Loucy (cell line): ENCODE measurements at regions not wholly inside any gene's neighbourhood (a gene's known extent, or its start where the extent isn't known, plus 50 kb on each side); places are given as distances from the start of the nearest gene placed in this dataset.

ENCODE experiments used
- H2AFZ ChIP-seq: fragments of 200-600 bp; sonication (generic); 2 replicates; pipeline ENCODE4 v1.6.0; 2016; ENCODE audit warnings: antibody characterized with exemption, mild to moderate bottlenecking, low read length, moderate library complexity
- H3F3A ChIP-seq: fragments of 200-600 bp; 2 replicates; pipeline ENCODE4 v1.6.0; 2016; ENCODE audit warnings: antibody characterized with exemption, low read depth, mild to moderate bottlenecking
- H3K27me3 ChIP-seq: fragments of 200-600 bp; sonication (generic); 2 replicates; pipeline ENCODE4 v1.6.1; 2014; ENCODE audit warnings: low read length, mild to moderate bottlenecking; ENCODE audit not compliant: insufficient read depth, poor library complexity, severe bottlenecking
- H3K36me3 ChIP-seq: fragments of 200-600 bp; sonication (generic); 2 replicates; pipeline ENCODE4 v1.6.1; 2016; ENCODE audit warnings: low read length; ENCODE audit not compliant: insufficient read depth
- H3K4me1 ChIP-seq: fragments of 200-600 bp; sonication (generic); 2 replicates; pipeline ENCODE4 v1.5.1; 2014; ENCODE audit warnings: low read length, mild to moderate bottlenecking; ENCODE audit not compliant: insufficient read depth, poor library complexity, severe bottlenecking
- H3K4me2 ChIP-seq: fragments of 200-600 bp; sonication (generic); 2 replicates; pipeline ENCODE4 v1.6.0; 2014; ENCODE audit warnings: antibody characterized with exemption, low read length, low read depth, mild to moderate bottlenecking; ENCODE audit not compliant: poor library complexity, severe bottlenecking
- H3K4me3 ChIP-seq: fragments of 200-600 bp; sonication (generic); 2 replicates; pipeline ENCODE4 v1.5.1; 2014; ENCODE audit warnings: low read length, mild to moderate bottlenecking, mixed read lengths; ENCODE audit not compliant: poor library complexity, severe bottlenecking
- H3K79me2 ChIP-seq: fragments of 200-600 bp; sonication (generic); 2 replicates; pipeline ENCODE4 v1.6.1; 2014; ENCODE audit warnings: low read length; ENCODE audit not compliant: insufficient read depth
- H3K9ac ChIP-seq: fragments of 200-600 bp; sonication (generic); 2 replicates; pipeline ENCODE4 v1.6.0; 2014; ENCODE audit warnings: mild to moderate bottlenecking, low read depth, low read length, moderate library complexity; ENCODE audit not compliant: poor library complexity, severe bottlenecking
- H3K9me2 ChIP-seq: fragments of 200-600 bp; sonication (generic); replicated peaks from 2 replicates; pipeline ENCODE4 v1.6.1; 2016; ENCODE audit warnings: low read depth, low read length, mixed read lengths
- H3K9me3 ChIP-seq: fragments of 200-600 bp; sonication (generic); 2 replicates; pipeline ENCODE4 v1.6.1; 2014; ENCODE audit warnings: mild to moderate bottlenecking, antibody characterized with exemption, low read length, low read depth; ENCODE audit not compliant: insufficient read depth
- H4K20me1 ChIP-seq: fragments of 200-600 bp; sonication (generic); 2 replicates; pipeline ENCODE4 v1.6.0; 2014; ENCODE audit warnings: antibody characterized with exemption, low read length, mild to moderate bottlenecking; ENCODE audit not compliant: insufficient read depth, poor library complexity, severe bottlenecking
- EZH2phosphoT487 ChIP-seq: fragments of 200-600 bp; IDR thresholded peaks from 2 replicates; pipeline ENCODE4 v1.6.1; 2018; ENCODE audit warnings: antibody characterized with exemption, mild to moderate bottlenecking, moderate library complexity, borderline replicate concordance
- TF ChIP-seq, protein P1 (sequence below): fragments of 200-600 bp; sonication (generic); conservative IDR thresholded peaks from 2 replicates; pipeline ENCODE4 v1.5.1; 2014; ENCODE audit warnings: mild to moderate bottlenecking, antibody characterized with exemption, low read length

DNA sequence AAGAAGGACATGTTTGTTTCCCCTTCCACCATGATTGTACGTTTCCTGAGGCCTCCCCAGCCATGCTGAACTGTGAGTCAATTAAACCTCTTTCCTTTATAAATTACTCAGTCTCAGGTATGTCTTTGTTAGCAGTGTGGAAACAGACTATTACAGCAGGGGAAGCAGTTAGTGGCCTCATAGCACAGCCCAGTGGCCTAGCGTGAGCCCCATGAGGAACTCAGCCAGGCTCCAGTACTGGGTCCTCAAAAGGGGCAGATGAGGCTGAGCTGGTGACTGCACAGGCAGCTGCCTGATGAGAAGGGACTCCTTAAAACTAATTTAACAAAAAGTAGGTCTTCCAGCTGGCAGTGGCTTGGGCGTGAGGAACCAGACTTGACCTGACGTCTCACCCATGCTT is 399.9 kb downstream of the CDH26 start:
- Histone ChIP-seq H3K4me3 (no peak overlapping the region), H3K79me2 (no peaks in the 10 kb centered on the region), H3K36me3 (no peaks in the 10 kb centered on the region), H3K27me3 (no peaks in the 10 kb centered on the region), H3F3A (no peaks in the 10 kb centered on the region), H3K4me1 (no peaks in the 10 kb centered on the region), H3K9me3 (no peaks in the 10 kb centered on the region), H2AFZ (no peak overlapping the region), H3K9ac (no peak overlapping the region), H3K9me2 (no peaks in the 10 kb centered on the region), H4K20me1 (no peaks in the 10 kb centered on the region), H3K4me2 (no peak overlapping the region)
- TF ChIP-seq, protein P1, sequence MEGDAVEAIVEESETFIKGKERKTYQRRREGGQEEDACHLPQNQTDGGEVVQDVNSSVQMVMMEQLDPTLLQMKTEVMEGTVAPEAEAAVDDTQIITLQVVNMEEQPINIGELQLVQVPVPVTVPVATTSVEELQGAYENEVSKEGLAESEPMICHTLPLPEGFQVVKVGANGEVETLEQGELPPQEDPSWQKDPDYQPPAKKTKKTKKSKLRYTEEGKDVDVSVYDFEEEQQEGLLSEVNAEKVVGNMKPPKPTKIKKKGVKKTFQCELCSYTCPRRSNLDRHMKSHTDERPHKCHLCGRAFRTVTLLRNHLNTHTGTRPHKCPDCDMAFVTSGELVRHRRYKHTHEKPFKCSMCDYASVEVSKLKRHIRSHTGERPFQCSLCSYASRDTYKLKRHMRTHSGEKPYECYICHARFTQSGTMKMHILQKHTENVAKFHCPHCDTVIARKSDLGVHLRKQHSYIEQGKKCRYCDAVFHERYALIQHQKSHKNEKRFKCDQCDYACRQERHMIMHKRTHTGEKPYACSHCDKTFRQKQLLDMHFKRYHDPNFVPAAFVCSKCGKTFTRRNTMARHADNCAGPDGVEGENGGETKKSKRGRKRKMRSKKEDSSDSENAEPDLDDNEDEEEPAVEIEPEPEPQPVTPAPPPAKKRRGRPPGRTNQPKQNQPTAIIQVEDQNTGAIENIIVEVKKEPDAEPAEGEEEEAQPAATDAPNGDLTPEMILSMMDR: 0 out of 2 replicates have a peak, but pooled peaks have one; percentile 9
- no peak for TF ChIP-seq EZH2phosphoT487

DNA sequence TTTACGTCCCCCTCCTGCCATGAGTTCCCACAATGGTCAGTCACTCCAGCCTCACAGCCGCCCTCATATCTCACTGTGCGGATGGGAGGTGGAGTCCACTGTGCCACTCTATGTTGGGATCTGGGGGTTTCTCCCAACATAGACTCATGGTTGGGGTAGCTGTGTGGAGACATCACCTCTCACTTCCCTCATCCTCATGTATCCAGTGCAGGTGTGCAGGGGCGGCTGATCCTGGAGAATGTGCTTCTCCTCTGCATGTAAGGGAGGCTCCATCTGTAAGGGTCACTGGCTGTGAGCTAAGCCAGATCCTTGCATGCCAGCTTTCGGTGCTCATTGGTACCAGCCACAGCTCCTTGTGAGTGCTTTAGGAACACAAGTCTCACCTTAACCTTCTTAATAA is 400.8 kb downstream of the CDH26 start:
- Histone ChIP-seq H3K36me3 (no peaks in the 10 kb centered on the region), H3K27me3 (no peaks in the 10 kb centered on the region), H3K9me2 (no peaks in the 10 kb centered on the region), H4K20me1 (no peaks in the 10 kb centered on the region), H3F3A (no peaks in the 10 kb centered on the region), H3K4me1 (no peaks in the 10 kb centered on the region), H3K4me3 (no peak overlapping the region), H3K9me3 (no peaks in the 10 kb centered on the region), H2AFZ (no peak overlapping the region), H3K4me2 (no peak overlapping the region), H3K79me2 (no peaks in the 10 kb centered on the region), H3K9ac (no peak overlapping the region)
- TF ChIP-seq, protein P1: no peak
- no peak for TF ChIP-seq EZH2phosphoT487

- TF ChIP-seq EZH2phosphoT487: no peak
- TF ChIP-seq, protein P1: no peak
- H3K79me2 ChIP-seq: no peaks in the 10 kb centered on the region
Observed at GRCh38 chr20:60361761-60362395, 403.7 kb downstream of the CDH26 start.

More at GRCh38 chr20:60361761-60362395, 403.7 kb downstream of the CDH26 start:
- H3F3A ChIP-seq: no peaks in the 10 kb centered on the region
- no peaks in the 10 kb centered on the region for H3K4me1 ChIP-seq
- H3K9ac ChIP-seq: no peak overlapping the region
- no peak overlapping the region for H2AFZ ChIP-seq
- no peaks in the 10 kb centered on the region for H3K36me3 ChIP-seq
- no peaks in the 10 kb centered on the region for H4K20me1 ChIP-seq
- no peak overlapping the region for H3K4me2 ChIP-seq
- no peaks in the 10 kb centered on the region for H3K9me2 ChIP-seq
- no peaks in the 10 kb centered on the region for H3K9me3 ChIP-seq
- H3K27me3 ChIP-seq: peaks cover 6% of the 10 kb centered on the region
- no peak overlapping the region for H3K4me3 ChIP-seq
